ENCODE measurements at regions not wholly inside any gene's neighbourhood (a gene's known extent, or its start where the extent isn't known, plus 50 kb on each side); places are given as distances from the start of the nearest gene placed in this dataset.

DNA sequence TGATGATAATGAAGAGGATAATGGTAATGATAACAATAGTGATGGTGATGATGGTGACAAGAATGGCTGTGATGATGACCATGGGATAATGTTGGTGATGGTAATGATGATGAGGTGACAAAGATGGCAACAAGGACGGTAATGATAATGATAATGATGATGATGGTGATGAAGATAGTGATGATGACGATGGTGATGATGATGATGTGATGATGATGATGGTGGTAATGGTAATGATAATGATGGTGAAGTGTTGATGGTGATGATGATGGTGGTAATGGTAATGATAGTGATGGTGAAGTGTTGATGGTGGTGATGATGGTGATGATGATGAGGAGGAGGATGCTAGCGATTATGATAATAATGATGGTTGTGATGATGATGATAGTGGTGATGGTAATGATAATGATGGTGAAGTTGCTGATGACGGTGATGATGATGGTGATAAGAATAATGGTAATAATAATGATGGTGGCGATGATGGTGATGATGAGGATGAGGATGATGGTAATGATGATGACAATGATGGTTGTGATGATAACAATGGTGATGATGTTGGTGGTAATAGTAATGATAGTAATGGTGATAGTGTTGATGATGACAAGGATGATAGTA lies 54.7 kb upstream of the OPCML start:
- DNase-seq (ENCODE audit: low read depth in 4 of 4, low spot score in 2 of 4) = no peak

DNA sequence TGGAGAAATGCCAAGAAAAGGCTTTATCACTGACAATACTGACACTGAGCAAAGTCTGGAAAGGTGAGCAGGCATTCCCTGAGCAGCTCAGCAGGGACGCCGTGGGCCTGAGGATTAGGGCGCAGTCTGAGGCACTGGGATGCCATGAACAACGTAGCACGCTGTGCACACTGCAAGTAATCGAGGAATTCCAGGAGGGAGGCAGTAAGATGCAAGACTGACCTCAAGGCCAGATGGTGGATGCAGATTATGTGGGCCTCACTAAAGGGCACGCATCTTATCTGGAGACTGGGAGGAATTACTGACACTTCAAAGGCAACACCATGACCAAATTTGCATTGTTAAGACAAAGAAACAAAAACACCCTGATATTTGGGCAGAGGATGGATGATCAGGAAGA lies 50.4 kb upstream of the OPCML start:
- no peak for DNase-seq (ENCODE audit: low read depth in 4 of 4, low spot score in 2 of 4)

DNA sequence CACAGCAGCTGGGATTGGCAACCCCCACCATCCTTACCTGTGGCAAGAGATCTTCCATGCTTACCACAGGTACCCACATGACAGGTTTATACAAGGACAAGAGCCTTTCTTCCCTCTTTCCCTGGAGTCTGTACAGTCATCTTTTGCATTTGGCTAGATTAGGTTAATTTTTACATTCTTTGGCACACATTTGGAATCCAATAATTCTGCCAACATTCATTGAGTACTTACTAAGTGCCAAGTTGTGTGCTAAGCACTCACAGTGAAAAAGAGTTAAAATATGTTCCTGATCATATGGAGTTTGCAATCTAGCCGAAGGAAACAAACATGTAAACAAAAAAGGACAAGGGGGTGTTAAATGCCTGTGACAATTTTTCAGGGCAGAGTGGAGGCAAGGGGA lies 50.0 kb upstream of the OPCML start:
- no peak for DNase-seq (ENCODE audit: low read depth in 4 of 4, low spot score in 2 of 4)

All from left renal cortex interstitium (tissue), 4 donors.